T-helper 17 cell (primary cell): ENCODE measurements at regions not wholly inside any gene's neighbourhood (a gene's known extent, or its start where the extent isn't known, plus 50 kb on each side); places are given as distances from the start of the nearest gene placed in this dataset.
"Not testable (repeated sequence)": the region's sequence is repeated elsewhere in the genome, so short reads cannot be mapped to it uniquely, and the experiment has no call there.

Experiments used
- ATAC-seq: fragments of 150-1000 bp; cut with Tn5 transposase; 2 replicates; pipeline ENCODE4 v1.10.0; 2021; ENCODE audit warnings: mild to moderate bottlenecking, moderate library complexity
- DNase-seq, 3 donors: peaks; one replicate each; pipeline versions ENCODE4 v3.0.0 to v3.0.0-alpha.2; 2020 to 2021
- H3K9me3 ChIP-seq: one replicate; pipeline ENCODE4 v1.7.0; 2013; ENCODE audit warnings: low read length, mild to moderate bottlenecking; ENCODE audit not compliant: control insufficient read depth, poor library complexity, severe bottlenecking
- H3K27ac Mint-ChIP-seq: one replicate; pipeline ENCODE4 v1.8.0; 2022; ENCODE audit warnings: mild to moderate bottlenecking, moderate library complexity, mixed read lengths
- H3K27me3 Mint-ChIP-seq: one replicate; pipeline ENCODE4 v1.8.0; 2022; ENCODE audit warnings: mixed read lengths
- H3K36me3 Mint-ChIP-seq: one replicate; pipeline ENCODE4 v1.8.0; 2022; ENCODE audit warnings: low read depth, mixed read lengths
- H3K4me1 Mint-ChIP-seq: one replicate; pipeline ENCODE4 v1.8.0; 2022; ENCODE audit warnings: mild to moderate bottlenecking, mixed read lengths
- H3K4me3 Mint-ChIP-seq: one replicate; pipeline ENCODE4 v1.8.0; 2022; ENCODE audit warnings: mild to moderate bottlenecking, moderate library complexity, mixed read lengths

- ATAC-seq (no peak), DNase-seq (no peak)
- H3K27me3 Mint-ChIP-seq = no peaks in the 10 kb centered on the region
- H3K4me3 Mint-ChIP-seq = no peak overlapping the region
- H3K27ac Mint-ChIP-seq = no peak overlapping the region
- no peaks in the 10 kb centered on the region for H3K9me3 ChIP-seq
- no peaks in the 10 kb centered on the region for H3K36me3 Mint-ChIP-seq
- no peaks in the 10 kb centered on the region for H3K4me1 Mint-ChIP-seq
Measured at GRCh38 chrX:94831364-94831763, 1157.4 kb downstream of the FAM133A start.

- DNase-seq (no peak), ATAC-seq (no peak)
- Mint-ChIP-seq H3K4me3 (no peak overlapping the region), H3K4me1 (no peaks in the 10 kb centered on the region), H3K36me3 (no peaks in the 10 kb centered on the region), H3K27me3 (no peaks in the 10 kb centered on the region), H3K27ac (no peak overlapping the region)
- H3K9me3 ChIP-seq = no peaks in the 10 kb centered on the region
Measured at GRCh38 chrX:94834226-94834625, 1160.2 kb downstream of the FAM133A start.

GRCh38 chrX:94850811-94851210 lies 1176.8 kb downstream of the FAM133A start:
- DNase-seq (no peak), ATAC-seq (no peak)
- H3K4me1 Mint-ChIP-seq = no peaks in the 10 kb centered on the region
- no peak overlapping the region for H3K4me3 Mint-ChIP-seq
- no peaks in the 10 kb centered on the region for H3K36me3 Mint-ChIP-seq
- peaks cover 2% of the 10 kb centered on the region for H3K9me3 ChIP-seq
- no peaks in the 10 kb centered on the region for H3K27me3 Mint-ChIP-seq
- no peak overlapping the region for H3K27ac Mint-ChIP-seq

- no peaks in the 10 kb centered on the region for H3K27me3 Mint-ChIP-seq
- ATAC-seq (no peak), DNase-seq (no peak)
- no peaks in the 10 kb centered on the region for H3K4me1 Mint-ChIP-seq
- no peak overlapping the region for H3K27ac Mint-ChIP-seq
- H3K36me3 Mint-ChIP-seq = no peaks in the 10 kb centered on the region
- peaks cover 2% of the 10 kb centered on the region for H3K9me3 ChIP-seq
- no peak overlapping the region for H3K4me3 Mint-ChIP-seq
Measured at GRCh38 chrX:94854251-94854650, 1180.2 kb downstream of the FAM133A start.

GRCh38 chrX:94862470-94862869 lies 1188.5 kb downstream of the FAM133A start:
- not testable (repeated sequence) for H3K27me3 Mint-ChIP-seq, H3K9me3 ChIP-seq, H3K4me1 Mint-ChIP-seq, ATAC-seq, DNase-seq, H3K36me3 Mint-ChIP-seq, H3K27ac Mint-ChIP-seq, H3K4me3 Mint-ChIP-seq

- no peak for ATAC-seq
- no peak overlapping the region for H3K4me3 Mint-ChIP-seq
- no peaks in the 10 kb centered on the region for H3K4me1 Mint-ChIP-seq
- H3K27ac Mint-ChIP-seq = no peak overlapping the region
- DNase-seq = no peak
- no peaks in the 10 kb centered on the region for H3K9me3 ChIP-seq
- H3K36me3 Mint-ChIP-seq = no peaks in the 10 kb centered on the region
- no peaks in the 10 kb centered on the region for H3K27me3 Mint-ChIP-seq
Measured at GRCh38 chrX:94871640-94872039, 1197.6 kb downstream of the FAM133A start.

- no peak overlapping the region for H3K4me3 Mint-ChIP-seq
- H3K36me3 Mint-ChIP-seq = no peaks in the 10 kb centered on the region
- H3K27me3 Mint-ChIP-seq = no peaks in the 10 kb centered on the region
- DNase-seq (no peak), ATAC-seq (no peak)
- H3K4me1 Mint-ChIP-seq = no peaks in the 10 kb centered on the region
- H3K27ac Mint-ChIP-seq = no peak overlapping the region
- H3K9me3 ChIP-seq = no peaks in the 10 kb centered on the region
Measured at GRCh38 chrX:94901849-94902248, 1227.8 kb downstream of the FAM133A start.

GRCh38 chrX:94908171-94908570 lies 1234.2 kb downstream of the FAM133A start:
- Mint-ChIP-seq H3K4me1 (no peaks in the 10 kb centered on the region), H3K27ac (no peak overlapping the region), H3K27me3 (no peaks in the 10 kb centered on the region), H3K4me3 (no peak overlapping the region), H3K36me3 (no peaks in the 10 kb centered on the region)
- no peak for ATAC-seq
- no peak for DNase-seq
- no peaks in the 10 kb centered on the region for H3K9me3 ChIP-seq

GRCh38 chrX:94908648-94909047 lies 1234.6 kb downstream of the FAM133A start:
- no peak for DNase-seq
- no peak overlapping the region for H3K27ac Mint-ChIP-seq
- H3K36me3 Mint-ChIP-seq = no peaks in the 10 kb centered on the region
- no peaks in the 10 kb centered on the region for H3K4me1 Mint-ChIP-seq
- no peak for ATAC-seq
- no peak overlapping the region for H3K4me3 Mint-ChIP-seq
- no peaks in the 10 kb centered on the region for H3K9me3 ChIP-seq
- H3K27me3 Mint-ChIP-seq = no peaks in the 10 kb centered on the region

GRCh38 chrX:94914235-94914634 lies 1240.2 kb downstream of the FAM133A start:
- no peak for ATAC-seq
- no peak for DNase-seq

GRCh38 chrX:94932278-94932965 lies 1258.4 kb downstream of the FAM133A start:
- Mint-ChIP-seq H3K27ac (no peak overlapping the region), H3K36me3 (no peaks in the 10 kb centered on the region), H3K4me3 (no peak overlapping the region), H3K4me1 (no peaks in the 10 kb centered on the region), H3K27me3 (no peaks in the 10 kb centered on the region)
- DNase-seq (no peak), ATAC-seq (no peak)
- H3K9me3 ChIP-seq = no peaks in the 10 kb centered on the region

More at GRCh38 chrX:94914235-94914634, 1240.2 kb downstream of the FAM133A start:
- H3K4me3 Mint-ChIP-seq = no peak overlapping the region
- H3K27ac Mint-ChIP-seq = no peak overlapping the region
- no peaks in the 10 kb centered on the region for H3K27me3 Mint-ChIP-seq
- no peaks in the 10 kb centered on the region for H3K9me3 ChIP-seq
- H3K4me1 Mint-ChIP-seq = no peaks in the 10 kb centered on the region
- no peaks in the 10 kb centered on the region for H3K36me3 Mint-ChIP-seq

- Mint-ChIP-seq H3K27me3 (no peaks in the 10 kb centered on the region), H3K4me1 (no peaks in the 10 kb centered on the region), H3K27ac (no peak overlapping the region), H3K36me3 (no peaks in the 10 kb centered on the region), H3K4me3 (no peak overlapping the region)
- no peak for DNase-seq
- no peaks in the 10 kb centered on the region for H3K9me3 ChIP-seq
- no peak for ATAC-seq
Measured at GRCh38 chrX:94936722-94937121, 1262.7 kb downstream of the FAM133A start.

- no peak for DNase-seq
- no peaks in the 10 kb centered on the region for H3K4me1 Mint-ChIP-seq
- H3K27me3 Mint-ChIP-seq = no peaks in the 10 kb centered on the region
- H3K36me3 Mint-ChIP-seq = no peaks in the 10 kb centered on the region
- no peak for ATAC-seq
- H3K4me3 Mint-ChIP-seq = no peak overlapping the region
- no peaks in the 10 kb centered on the region for H3K9me3 ChIP-seq
- H3K27ac Mint-ChIP-seq = no peak overlapping the region
Measured at GRCh38 chrX:94937491-94937890, 1263.5 kb downstream of the FAM133A start.

- H3K4me1 Mint-ChIP-seq = no peaks in the 10 kb centered on the region
- H3K27ac Mint-ChIP-seq = no peak overlapping the region
- no peaks in the 10 kb centered on the region for H3K9me3 ChIP-seq
- no peaks in the 10 kb centered on the region for H3K27me3 Mint-ChIP-seq
- ATAC-seq (no peak), DNase-seq (no peak)
- H3K4me3 Mint-ChIP-seq = no peak overlapping the region
- no peaks in the 10 kb centered on the region for H3K36me3 Mint-ChIP-seq
Measured at GRCh38 chrX:94942603-94943002, 1268.6 kb downstream of the FAM133A start.
